ENCODE measurements at regions not wholly inside any gene's neighbourhood (a gene's known extent, or its start where the extent isn't known, plus 50 kb on each side); places are given as distances from the start of the nearest gene placed in this dataset.

- TF ChIP-seq CTCF (conservative IDR thresholded peaks at IDR 0.05; ENCODE audit: low read depth, low read length) (peak; percentile 18; the same call in 1 of the 2 replicates), RFX5 (IDR thresholded peaks at IDR 0.05; ENCODE audit: low read depth, low read length) (no peak), MAZ (IDR thresholded peaks at IDR 0.05; ENCODE audit: borderline replicate concordance, low read depth, low read length) (no peak), RCOR1 (IDR thresholded peaks at IDR 0.05; ENCODE audit: insufficient replicate concordance, low read length) (no peak), CHD1 (IDR thresholded peaks at IDR 0.05; ENCODE audit: low read depth, low read length) (no peak), FOS (IDR thresholded peaks at IDR 0.05; ENCODE audit: low read depth, low read length) (no peak), MXI1 (IDR thresholded peaks at IDR 0.05; ENCODE audit: borderline replicate concordance, low read depth, low read length) (no peak), POLR2A (IDR thresholded peaks at IDR 0.05; ENCODE audit: low read depth, low read length) (no peak), RAD21 (IDR thresholded peaks at IDR 0.05; ENCODE audit: low read length) (peak; percentile 16; the same call in 1 of the 2 replicates)
- TF ChIP-seq, protein P1, sequence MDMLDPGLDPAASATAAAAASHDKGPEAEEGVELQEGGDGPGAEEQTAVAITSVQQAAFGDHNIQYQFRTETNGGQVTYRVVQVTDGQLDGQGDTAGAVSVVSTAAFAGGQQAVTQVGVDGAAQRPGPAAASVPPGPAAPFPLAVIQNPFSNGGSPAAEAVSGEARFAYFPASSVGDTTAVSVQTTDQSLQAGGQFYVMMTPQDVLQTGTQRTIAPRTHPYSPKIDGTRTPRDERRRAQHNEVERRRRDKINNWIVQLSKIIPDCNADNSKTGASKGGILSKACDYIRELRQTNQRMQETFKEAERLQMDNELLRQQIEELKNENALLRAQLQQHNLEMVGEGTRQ (IDR thresholded peaks at IDR 0.05; ENCODE audit: low read depth, low read length), result no peak
- TF ChIP-seq, protein P2, sequence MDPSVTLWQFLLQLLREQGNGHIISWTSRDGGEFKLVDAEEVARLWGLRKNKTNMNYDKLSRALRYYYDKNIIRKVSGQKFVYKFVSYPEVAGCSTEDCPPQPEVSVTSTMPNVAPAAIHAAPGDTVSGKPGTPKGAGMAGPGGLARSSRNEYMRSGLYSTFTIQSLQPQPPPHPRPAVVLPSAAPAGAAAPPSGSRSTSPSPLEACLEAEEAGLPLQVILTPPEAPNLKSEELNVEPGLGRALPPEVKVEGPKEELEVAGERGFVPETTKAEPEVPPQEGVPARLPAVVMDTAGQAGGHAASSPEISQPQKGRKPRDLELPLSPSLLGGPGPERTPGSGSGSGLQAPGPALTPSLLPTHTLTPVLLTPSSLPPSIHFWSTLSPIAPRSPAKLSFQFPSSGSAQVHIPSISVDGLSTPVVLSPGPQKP (IDR thresholded peaks at IDR 0.05; ENCODE audit: borderline replicate concordance, low read depth, low read length), result no peak
These were observed 478.4 kb downstream of the TOX3 start for GRCh38 chr16:52068447-52069074.

Data from IMR-90 (cell line).